ENCODE measurements at regions not wholly inside any gene's neighbourhood (a gene's known extent, or its start where the extent isn't known, plus 50 kb on each side); places are given as distances from the start of the nearest gene placed in this dataset.

GRCh38 chr5:20574576-20574975 lies 586.6 kb upstream of the CDH18 start:
- DNase-seq (ENCODE audit: low read depth, low spot score) (no peak), FAIRE-seq (no peak)
- Histone ChIP-seq H3K79me2 (ENCODE audit: control insufficient read depth, insufficient read depth, low read length) (no peaks in the 10 kb centered on the region), H3K36me3 (ENCODE audit: control insufficient read depth in 2 of 2, extremely low read depth in 1 of 2, insufficient read depth in 2 of 2, low read length in 2 of 2) (no peaks in the 10 kb centered on the region), H3K4me2 (ENCODE audit: insufficient read depth, low read length) (no peak overlapping the region), H3K9me1 (replicated peaks; ENCODE audit: control insufficient read depth, extremely low read depth, insufficient read depth, low read length) (no peaks in the 10 kb centered on the region), H3K9me3 (replicated peaks; ENCODE audit: control insufficient read depth, insufficient read depth, low read length) (no peaks in the 10 kb centered on the region), H3K4me1 (ENCODE audit: control insufficient read depth, extremely low read depth, insufficient read depth, low read length) (no peaks in the 10 kb centered on the region), H2AFZ (ENCODE audit: low read depth, low read length) (no peak overlapping the region), H3K27ac (ENCODE audit: insufficient read depth, low read depth, low read length) (no peak overlapping the region), H3K4me3 (replicated peaks in 1 of 3; ENCODE audit: insufficient read depth in 1 of 3, low read depth in 1 of 3, low read length in 3 of 3) (no peak overlapping the region), H3K9ac (replicated peaks; ENCODE audit: extremely low read depth, insufficient read depth, low read length) (no peak overlapping the region), H3K27me3 (ENCODE audit: control insufficient read depth in 2 of 2, insufficient read depth in 2 of 2, low read length in 2 of 2) (no peaks in the 10 kb centered on the region), H4K20me1 (replicated peaks; ENCODE audit: control insufficient read depth, extremely low read depth, insufficient read depth, low read length) (no peaks in the 10 kb centered on the region)
- TF ChIP-seq POLR2A (IDR thresholded peaks at IDR 0.05; ENCODE audit: low read depth, low read length), result no peak
- no peak for TF ChIP-seq EZH2 (IDR thresholded peaks at IDR 0.05; ENCODE audit: borderline replicate concordance, low read depth, low read length, severe bottlenecking)
- TF ChIP-seq MYC (IDR thresholded peaks at IDR 0.05; ENCODE audit: low read depth, low read length), result no peak
- no peak for TF ChIP-seq GATA2 (IDR thresholded peaks at IDR 0.05; ENCODE audit: insufficient read depth, insufficient read length, low read depth, low read length)
- TF ChIP-seq, protein P1, sequence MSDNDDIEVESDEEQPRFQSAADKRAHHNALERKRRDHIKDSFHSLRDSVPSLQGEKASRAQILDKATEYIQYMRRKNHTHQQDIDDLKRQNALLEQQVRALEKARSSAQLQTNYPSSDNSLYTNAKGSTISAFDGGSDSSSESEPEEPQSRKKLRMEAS (IDR thresholded peaks at IDR 0.05; ENCODE audit: insufficient read depth, insufficient read length), result no peak
- TF ChIP-seq, protein P2, sequence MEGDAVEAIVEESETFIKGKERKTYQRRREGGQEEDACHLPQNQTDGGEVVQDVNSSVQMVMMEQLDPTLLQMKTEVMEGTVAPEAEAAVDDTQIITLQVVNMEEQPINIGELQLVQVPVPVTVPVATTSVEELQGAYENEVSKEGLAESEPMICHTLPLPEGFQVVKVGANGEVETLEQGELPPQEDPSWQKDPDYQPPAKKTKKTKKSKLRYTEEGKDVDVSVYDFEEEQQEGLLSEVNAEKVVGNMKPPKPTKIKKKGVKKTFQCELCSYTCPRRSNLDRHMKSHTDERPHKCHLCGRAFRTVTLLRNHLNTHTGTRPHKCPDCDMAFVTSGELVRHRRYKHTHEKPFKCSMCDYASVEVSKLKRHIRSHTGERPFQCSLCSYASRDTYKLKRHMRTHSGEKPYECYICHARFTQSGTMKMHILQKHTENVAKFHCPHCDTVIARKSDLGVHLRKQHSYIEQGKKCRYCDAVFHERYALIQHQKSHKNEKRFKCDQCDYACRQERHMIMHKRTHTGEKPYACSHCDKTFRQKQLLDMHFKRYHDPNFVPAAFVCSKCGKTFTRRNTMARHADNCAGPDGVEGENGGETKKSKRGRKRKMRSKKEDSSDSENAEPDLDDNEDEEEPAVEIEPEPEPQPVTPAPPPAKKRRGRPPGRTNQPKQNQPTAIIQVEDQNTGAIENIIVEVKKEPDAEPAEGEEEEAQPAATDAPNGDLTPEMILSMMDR (IDR thresholded peaks at IDR 0.05; ENCODE audit: extremely low read depth in 1 of 2, insufficient read depth in 1 of 2, low read depth in 1 of 2, low read length in 2 of 2), result no peak
- no peak for TF ChIP-seq FOS (IDR thresholded peaks at IDR 0.05; ENCODE audit: borderline replicate concordance, insufficient read depth, low read length)
- TF ChIP-seq JUN (IDR thresholded peaks at IDR 0.05; ENCODE audit: borderline replicate concordance, insufficient read depth, insufficient read length, low read depth), result no peak
- TF ChIP-seq POLR2AphosphoS5 (IDR thresholded peaks at IDR 0.05; ENCODE audit: insufficient read depth, low read depth, low read length), result no peak
- dilution Hi-C loops (cut with MboI; ENCODE audit: extremely low pct_ligation_motif_present, low sequenced_read_pairs), result no loop called here
- BruUV-seq (replicated peaks), result no TSS peak
- ChIA-PET CTCF (no interaction called here), POLR2A (no interaction called here)
- intact Hi-C loops (cut with micrococcal nuclease), result no loop called here

Measured in endothelial cell of umbilical vein (primary cell).